ENCODE measurements at regions not wholly inside any gene's neighbourhood (a gene's known extent, or its start where the extent isn't known, plus 50 kb on each side); places are given as distances from the start of the nearest gene placed in this dataset.

DNA sequence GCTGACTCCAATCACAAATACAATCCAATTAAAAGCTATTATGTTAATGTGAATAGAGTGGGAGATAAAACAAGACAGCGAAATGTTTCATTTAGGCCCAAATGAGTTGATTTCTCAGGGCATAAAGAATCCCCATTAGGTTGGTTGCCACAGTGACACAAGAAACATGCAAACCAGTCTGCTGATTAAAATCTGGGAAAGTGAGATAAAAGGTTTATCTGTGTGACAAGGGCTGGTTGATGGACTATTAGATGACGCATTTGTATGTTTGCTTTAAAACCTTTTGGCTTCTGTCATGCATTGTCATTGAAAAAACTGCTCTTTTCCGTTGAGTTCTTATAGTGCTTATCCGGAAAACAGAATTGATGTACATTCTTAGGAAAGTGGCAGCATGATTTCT, 658.2 kb downstream of the GATA3 start:
- H3F3A ChIP-seq (ENCODE audit: insufficient read depth, low read depth) = no peaks in the 10 kb centered on the region
- H3K27ac ChIP-seq = no peak overlapping the region
- DNase-seq = no peak
- H3K36me3 ChIP-seq (ENCODE audit: low read depth) = no peaks in the 10 kb centered on the region
- no peaks in the 10 kb centered on the region for H3K9me2 ChIP-seq (ENCODE audit: insufficient read depth)
- no peak overlapping the region for H3K4me3 ChIP-seq
- H3K27me3 ChIP-seq (ENCODE audit: insufficient read depth, low read depth) = no peaks in the 10 kb centered on the region
- ChIA-PET POLR2A (ENCODE audit: unreplicated experiment) (no interaction called here), CTCF (no interaction called here)
- no peak overlapping the region for H2AFZ ChIP-seq
- H4K20me1 ChIP-seq (ENCODE audit: insufficient read depth) = no peaks in the 10 kb centered on the region
- H3K79me2 ChIP-seq (ENCODE audit: low read depth) = no peaks in the 10 kb centered on the region
- no TSS peak for BruUV-seq (replicated peaks)
- TF ChIP-seq EZH2 (IDR thresholded peaks at IDR 0.05; ENCODE audit: low read depth) = no peak
- TF ChIP-seq, protein P1, sequence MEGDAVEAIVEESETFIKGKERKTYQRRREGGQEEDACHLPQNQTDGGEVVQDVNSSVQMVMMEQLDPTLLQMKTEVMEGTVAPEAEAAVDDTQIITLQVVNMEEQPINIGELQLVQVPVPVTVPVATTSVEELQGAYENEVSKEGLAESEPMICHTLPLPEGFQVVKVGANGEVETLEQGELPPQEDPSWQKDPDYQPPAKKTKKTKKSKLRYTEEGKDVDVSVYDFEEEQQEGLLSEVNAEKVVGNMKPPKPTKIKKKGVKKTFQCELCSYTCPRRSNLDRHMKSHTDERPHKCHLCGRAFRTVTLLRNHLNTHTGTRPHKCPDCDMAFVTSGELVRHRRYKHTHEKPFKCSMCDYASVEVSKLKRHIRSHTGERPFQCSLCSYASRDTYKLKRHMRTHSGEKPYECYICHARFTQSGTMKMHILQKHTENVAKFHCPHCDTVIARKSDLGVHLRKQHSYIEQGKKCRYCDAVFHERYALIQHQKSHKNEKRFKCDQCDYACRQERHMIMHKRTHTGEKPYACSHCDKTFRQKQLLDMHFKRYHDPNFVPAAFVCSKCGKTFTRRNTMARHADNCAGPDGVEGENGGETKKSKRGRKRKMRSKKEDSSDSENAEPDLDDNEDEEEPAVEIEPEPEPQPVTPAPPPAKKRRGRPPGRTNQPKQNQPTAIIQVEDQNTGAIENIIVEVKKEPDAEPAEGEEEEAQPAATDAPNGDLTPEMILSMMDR (conservative IDR thresholded peaks at IDR 0.05) = no peak
- H3K9me3 ChIP-seq (ENCODE audit: insufficient read depth, low read depth) = no peaks in the 10 kb centered on the region
- no peak overlapping the region for H3K4me2 ChIP-seq
- intact Hi-C loops (cut with micrococcal nuclease; ENCODE audit: unreplicated experiment) = no loop called here
- no peaks in the 10 kb centered on the region for H3K4me1 ChIP-seq (replicated peaks; ENCODE audit: insufficient read depth)

DNA sequence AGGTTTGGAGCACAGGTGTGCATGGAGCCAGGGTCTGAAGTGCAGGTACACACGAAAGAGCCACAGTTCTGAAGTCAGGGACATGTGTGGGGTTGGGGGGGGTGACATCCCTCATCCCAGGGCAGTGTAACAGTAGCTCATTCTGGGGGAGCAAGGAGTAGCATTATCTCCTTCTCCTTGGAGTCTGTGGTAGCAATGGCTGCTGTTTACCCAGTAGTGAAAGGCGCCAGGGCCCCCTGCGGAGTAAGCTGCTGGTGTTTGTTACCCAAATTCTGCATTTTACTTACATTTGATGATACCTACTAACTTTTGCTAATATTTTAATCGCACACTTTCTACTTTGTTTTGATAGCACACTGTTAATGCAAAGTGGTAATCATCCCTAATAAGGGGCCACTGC, 665.5 kb downstream of the GATA3 start:
- intact Hi-C loops (cut with micrococcal nuclease; ENCODE audit: unreplicated experiment) = no loop called here
- BruUV-seq (replicated peaks) = no TSS peak

DNA sequence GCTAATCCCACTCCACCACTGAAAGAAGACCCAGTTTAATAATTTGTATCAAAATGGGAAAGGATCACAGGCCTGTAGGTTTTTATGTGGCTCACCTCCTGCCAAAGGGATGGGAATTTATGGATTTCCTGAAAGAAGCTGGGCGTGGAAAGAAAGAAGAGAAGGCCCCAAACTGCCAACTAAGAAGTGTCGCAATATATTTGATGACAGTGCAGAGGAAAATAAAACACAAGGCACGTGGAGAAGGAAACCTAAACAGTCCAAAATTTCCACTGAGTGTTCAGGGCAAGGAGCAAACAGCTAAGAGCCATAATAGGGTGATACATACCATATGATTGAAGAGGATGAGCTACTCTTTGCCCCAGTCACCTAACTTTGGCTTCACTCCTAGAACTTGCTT, 667.2 kb downstream of the GATA3 start:
- no peaks in the 10 kb centered on the region for H3K27me3 ChIP-seq (ENCODE audit: insufficient read depth, low read depth)
- no peak overlapping the region for H2AFZ ChIP-seq
- no peaks in the 10 kb centered on the region for H3K79me2 ChIP-seq (ENCODE audit: low read depth)
- intact Hi-C loops (cut with micrococcal nuclease; ENCODE audit: unreplicated experiment) = no loop called here
- no peaks in the 10 kb centered on the region for H3K9me2 ChIP-seq (ENCODE audit: insufficient read depth)
- ChIA-PET CTCF (no interaction called here), POLR2A (ENCODE audit: unreplicated experiment) (no interaction called here)
- DNase-seq = peak in 1 of 2 experiments; percentile 40
- H3F3A ChIP-seq (ENCODE audit: insufficient read depth, low read depth) = peaks cover 12% of the 10 kb centered on the region
- no peak overlapping the region for H3K4me2 ChIP-seq
- BruUV-seq (replicated peaks) = no TSS peak
- H3K27ac ChIP-seq = peak overlapping the region; percentile 49
- H3K4me1 ChIP-seq (replicated peaks; ENCODE audit: insufficient read depth) = peaks cover 30% of the 10 kb centered on the region
- H4K20me1 ChIP-seq (ENCODE audit: insufficient read depth) = no peaks in the 10 kb centered on the region
- peaks cover 16% of the 10 kb centered on the region for H3K9me3 ChIP-seq (ENCODE audit: insufficient read depth, low read depth)
- H3K4me3 ChIP-seq = no peak overlapping the region
- no peak for TF ChIP-seq EZH2 (IDR thresholded peaks at IDR 0.05; ENCODE audit: low read depth)
- TF ChIP-seq, protein P1 (conservative IDR thresholded peaks at IDR 0.05) = no peak
- no peaks in the 10 kb centered on the region for H3K36me3 ChIP-seq (ENCODE audit: low read depth)

More for the DNA sequence above, 665.5 kb downstream of the GATA3 start:
- ChIA-PET CTCF (no interaction called here), POLR2A (ENCODE audit: unreplicated experiment) (no interaction called here)
- no peaks in the 10 kb centered on the region for H3K9me2 ChIP-seq (ENCODE audit: insufficient read depth)
- H3K27me3 ChIP-seq (ENCODE audit: insufficient read depth, low read depth) = no peaks in the 10 kb centered on the region
- DNase-seq = no peak
- no peak overlapping the region for H3K4me2 ChIP-seq
- H3F3A ChIP-seq (ENCODE audit: insufficient read depth, low read depth) = no peaks in the 10 kb centered on the region
- no peak overlapping the region for H2AFZ ChIP-seq
- H3K9me3 ChIP-seq (ENCODE audit: insufficient read depth, low read depth) = peaks cover 16% of the 10 kb centered on the region
- no peaks in the 10 kb centered on the region for H3K79me2 ChIP-seq (ENCODE audit: low read depth)
- H3K4me3 ChIP-seq = no peak overlapping the region
- no peak overlapping the region for H3K27ac ChIP-seq
- TF ChIP-seq, protein P1 (conservative IDR thresholded peaks at IDR 0.05) = no peak
- no peak for TF ChIP-seq EZH2 (IDR thresholded peaks at IDR 0.05; ENCODE audit: low read depth)
- H3K36me3 ChIP-seq (ENCODE audit: low read depth) = no peaks in the 10 kb centered on the region
- H3K4me1 ChIP-seq (replicated peaks; ENCODE audit: insufficient read depth) = peaks cover 14% of the 10 kb centered on the region
- H4K20me1 ChIP-seq (ENCODE audit: insufficient read depth) = no peaks in the 10 kb centered on the region
